GM23338 (cell line): ENCODE measurements at regions not wholly inside any gene's neighbourhood (a gene's known extent, or its start where the extent isn't known, plus 50 kb on each side); places are given as distances from the start of the nearest gene placed in this dataset.

ENCODE experiments used
- ATAC-seq: fragments of 200-7000 bp; cut with Tn5 transposase; 3 replicates; pipeline ENCODE4 v1.9.1; 2020
- DNase-seq: peaks from one replicate; pipeline ENCODE4 v3.0.0-alpha.2; 2015; ENCODE audit warnings: low spot score
- H2AFZ ChIP-seq: fragments of 200-600 bp; sonication (generic); 2 replicates; pipeline ENCODE4 v1.8.0; 2016; ENCODE audit warnings: antibody characterized with exemption, mild to moderate bottlenecking, moderate library complexity
- H3F3A ChIP-seq: fragments of 200-600 bp; sonication (generic); replicated peaks from 2 replicates; pipeline ENCODE4 v1.8.0; 2017; ENCODE audit warnings: antibody characterized with exemption, mixed run types, low read depth
- H3K27ac ChIP-seq: fragments of 200-600 bp; sonication (generic); 2 replicates; pipeline ENCODE4 v1.6.1; 2016; ENCODE audit warnings: low read depth
- H3K27me3 ChIP-seq: fragments of 200-600 bp; sonication (generic); 2 replicates; pipeline ENCODE4 v1.8.0; 2016; ENCODE audit warnings: mild to moderate bottlenecking, mixed run types, moderate library complexity; ENCODE audit not compliant: insufficient read depth
- H3K36me3 ChIP-seq: fragments of 200-600 bp; sonication (generic); 2 replicates; pipeline ENCODE4 v1.8.0; 2016; ENCODE audit warnings: mild to moderate bottlenecking; ENCODE audit not compliant: insufficient read depth
- H3K4me1 ChIP-seq: fragments of 200-600 bp; sonication (generic); 2 replicates; pipeline ENCODE4 v1.8.0; 2016; ENCODE audit warnings: mild to moderate bottlenecking, moderate library complexity; ENCODE audit not compliant: insufficient read depth
- H3K4me2 ChIP-seq: fragments of 200-600 bp; sonication (generic); 2 replicates; pipeline ENCODE4 v1.7.1; 2017; ENCODE audit warnings: mixed run types
- H3K4me3 ChIP-seq: fragments of 200-600 bp; sonication (generic); 2 replicates; pipeline ENCODE4 v1.6.1; 2016; ENCODE audit warnings: mixed run types
- H3K79me2 ChIP-seq: fragments of 200-600 bp; sonication (generic); replicated peaks from 2 replicates; pipeline ENCODE4 v1.8.0; 2017; ENCODE audit warnings: mild to moderate bottlenecking; ENCODE audit not compliant: insufficient read depth
- H3K9me2 ChIP-seq: fragments of 200-600 bp; sonication (generic); 2 replicates; pipeline ENCODE4 v1.8.0; 2017; ENCODE audit not compliant: insufficient read depth
- H4K20me1 ChIP-seq: fragments of 200-600 bp; sonication (generic); replicated peaks from 2 replicates; pipeline ENCODE4 v1.8.0; 2017; ENCODE audit warnings: mild to moderate bottlenecking; ENCODE audit not compliant: insufficient read depth
- H3K27ac Mint-ChIP-seq: 2 replicates; pipeline ENCODE4 v1.8.0; 2020; ENCODE audit warnings: inconsistent platforms, mild to moderate bottlenecking, moderate library complexity, mixed read lengths
- H3K27me3 Mint-ChIP-seq: 3 replicates; pipeline ENCODE4 v1.8.0; 2022; ENCODE audit warnings: low read depth, mild to moderate bottlenecking, moderate library complexity, mixed read lengths, inconsistent platforms; ENCODE audit not compliant: insufficient read depth, poor library complexity
- H3K36me3 Mint-ChIP-seq: 3 replicates; pipeline ENCODE4 v1.8.0; 2021; ENCODE audit warnings: low read depth, mild to moderate bottlenecking, inconsistent platforms, moderate library complexity, mixed read lengths
- H3K4me1 Mint-ChIP-seq: 3 replicates; pipeline ENCODE4 v1.8.0; 2020; ENCODE audit warnings: mild to moderate bottlenecking, inconsistent platforms, mixed read lengths
- H3K4me3 Mint-ChIP-seq: 3 replicates; pipeline ENCODE4 v1.8.0; 2021; ENCODE audit warnings: moderate library complexity, mild to moderate bottlenecking, inconsistent platforms, mixed read lengths
- H3K9me3 Mint-ChIP-seq: 3 replicates; pipeline ENCODE4 v1.8.0; 2020; ENCODE audit warnings: moderate library complexity, mild to moderate bottlenecking, inconsistent platforms, mixed read lengths
- EZH2 ChIP-seq: fragments of 200-600 bp; sonication (generic); IDR thresholded peaks from one replicate; pipeline ENCODE4 v1.8.0; 2017; ENCODE audit warnings: antibody characterized with exemption, mild to moderate bottlenecking, low read depth; ENCODE audit not compliant: unreplicated experiment
- NANOG ChIP-seq: IDR thresholded peaks from 2 replicates; pipeline ENCODE4 v1.6.1; 2016; ENCODE audit warnings: antibody characterized with exemption, borderline replicate concordance
- STAT1 ChIP-seq: IDR thresholded peaks from one replicate; pipeline ENCODE4 v1.6.1; 2016; ENCODE audit warnings: antibody characterized with exemption; ENCODE audit not compliant: unreplicated experiment
- ZNF114 ChIP-seq: fragments of 250-450 bp; sonication (Bioruptor Pico); IDR thresholded peaks from 2 replicates; pipeline ENCODE4 v1.5.0; 2020; ENCODE audit warnings: mild to moderate bottlenecking, moderate library complexity
- ZNF462 ChIP-seq: fragments of 250-450 bp; sonication (Bioruptor Pico); IDR thresholded peaks from 2 replicates; pipeline ENCODE4 v1.5.0; 2020; ENCODE audit warnings: mild to moderate bottlenecking, moderate library complexity
- TF ChIP-seq, protein P1 (sequence below): IDR thresholded peaks from one replicate; pipeline ENCODE4 v1.6.1; 2018; ENCODE audit warnings: antibody characterized with exemption; ENCODE audit not compliant: unreplicated experiment

DNA sequence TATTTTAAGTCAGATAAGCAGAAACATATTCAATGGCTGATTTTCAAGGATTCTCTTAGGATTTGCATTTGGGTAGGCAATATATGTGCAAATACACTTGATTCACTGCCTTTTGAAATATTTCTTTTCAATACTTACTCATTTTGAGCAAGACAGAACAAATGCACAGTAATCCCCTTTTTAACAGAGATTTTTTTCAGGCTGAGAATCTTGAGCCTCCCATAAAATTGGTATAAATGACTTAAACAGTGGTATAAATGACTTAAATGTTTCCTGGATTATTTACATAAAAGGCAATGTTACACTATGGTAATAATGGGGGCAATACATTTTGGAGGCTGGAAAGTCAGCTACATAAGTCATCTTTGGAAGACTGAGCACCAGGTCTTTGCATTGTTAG is 389.0 kb downstream of the OLFM4 start:
- Histone ChIP-seq H4K20me1 (no peaks in the 10 kb centered on the region), H3K79me2 (no peaks in the 10 kb centered on the region), H3K4me1 (no peaks in the 10 kb centered on the region), H3K27ac (no peak overlapping the region), H3K27me3 (no peaks in the 10 kb centered on the region), H3K4me2 (no peak overlapping the region), H3K9me2 (no peaks in the 10 kb centered on the region), H3K36me3 (no peaks in the 10 kb centered on the region), H3F3A (no peaks in the 10 kb centered on the region), H3K4me3 (no peak overlapping the region), H2AFZ (no peak overlapping the region)
- H3K36me3 Mint-ChIP-seq, result no peaks in the 10 kb centered on the region
- no peak overlapping the region for H3K4me3 Mint-ChIP-seq
- DNase-seq (no peak), ATAC-seq (no peak)
- no peaks in the 10 kb centered on the region for H3K4me1 Mint-ChIP-seq
- no peaks in the 10 kb centered on the region for H3K9me3 Mint-ChIP-seq
- no peaks in the 10 kb centered on the region for H3K27me3 Mint-ChIP-seq
- H3K27ac Mint-ChIP-seq, result no peak overlapping the region
- TF ChIP-seq, protein P1, sequence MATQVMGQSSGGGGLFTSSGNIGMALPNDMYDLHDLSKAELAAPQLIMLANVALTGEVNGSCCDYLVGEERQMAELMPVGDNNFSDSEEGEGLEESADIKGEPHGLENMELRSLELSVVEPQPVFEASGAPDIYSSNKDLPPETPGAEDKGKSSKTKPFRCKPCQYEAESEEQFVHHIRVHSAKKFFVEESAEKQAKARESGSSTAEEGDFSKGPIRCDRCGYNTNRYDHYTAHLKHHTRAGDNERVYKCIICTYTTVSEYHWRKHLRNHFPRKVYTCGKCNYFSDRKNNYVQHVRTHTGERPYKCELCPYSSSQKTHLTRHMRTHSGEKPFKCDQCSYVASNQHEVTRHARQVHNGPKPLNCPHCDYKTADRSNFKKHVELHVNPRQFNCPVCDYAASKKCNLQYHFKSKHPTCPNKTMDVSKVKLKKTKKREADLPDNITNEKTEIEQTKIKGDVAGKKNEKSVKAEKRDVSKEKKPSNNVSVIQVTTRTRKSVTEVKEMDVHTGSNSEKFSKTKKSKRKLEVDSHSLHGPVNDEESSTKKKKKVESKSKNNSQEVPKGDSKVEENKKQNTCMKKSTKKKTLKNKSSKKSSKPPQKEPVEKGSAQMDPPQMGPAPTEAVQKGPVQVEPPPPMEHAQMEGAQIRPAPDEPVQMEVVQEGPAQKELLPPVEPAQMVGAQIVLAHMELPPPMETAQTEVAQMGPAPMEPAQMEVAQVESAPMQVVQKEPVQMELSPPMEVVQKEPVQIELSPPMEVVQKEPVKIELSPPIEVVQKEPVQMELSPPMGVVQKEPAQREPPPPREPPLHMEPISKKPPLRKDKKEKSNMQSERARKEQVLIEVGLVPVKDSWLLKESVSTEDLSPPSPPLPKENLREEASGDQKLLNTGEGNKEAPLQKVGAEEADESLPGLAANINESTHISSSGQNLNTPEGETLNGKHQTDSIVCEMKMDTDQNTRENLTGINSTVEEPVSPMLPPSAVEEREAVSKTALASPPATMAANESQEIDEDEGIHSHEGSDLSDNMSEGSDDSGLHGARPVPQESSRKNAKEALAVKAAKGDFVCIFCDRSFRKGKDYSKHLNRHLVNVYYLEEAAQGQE, result no peak
- TF ChIP-seq NANOG (no peak), ZNF114 (CRISPR knock-in tag) (no peak), ZNF462 (no peak), STAT1 (no peak), EZH2 (no peak)
